SU-DHL-6 (cell line): ENCODE measurements at regions not wholly inside any gene's neighbourhood (a gene's known extent, or its start where the extent isn't known, plus 50 kb on each side); places are given as distances from the start of the nearest gene placed in this dataset.

Experiments used
- H2AFZ ChIP-seq: fragments of 200-600 bp; sonication (generic); 2 replicates; pipeline ENCODE4 v1.6.1; 2014; ENCODE audit warnings: low read depth, mild to moderate bottlenecking, moderate library complexity, mixed read lengths, antibody characterized with exemption, low read length; ENCODE audit not compliant: severe bottlenecking
- H3F3A ChIP-seq: fragments of 200-600 bp; shearing (Covaris generic); 2 replicates; pipeline ENCODE4 v1.6.0; 2016; ENCODE audit warnings: antibody characterized with exemption, mild to moderate bottlenecking; ENCODE audit not compliant: insufficient read depth
- H3K27ac ChIP-seq: fragments of 200-600 bp; sonication (generic); 2 replicates; pipeline ENCODE4 v1.5.1; 2016; ENCODE audit warnings: low read depth, mild to moderate bottlenecking, low read length, moderate library complexity, mixed read lengths
- H3K27me3 ChIP-seq: fragments of 200-600 bp; sonication (generic), shearing (Covaris generic); 2 replicates; pipeline ENCODE4 v1.6.0; 2014; ENCODE audit warnings: mild to moderate bottlenecking, low read length
- H3K36me3 ChIP-seq: fragments of 200-600 bp; sonication (generic); 2 replicates; pipeline ENCODE4 v1.6.1; 2014; ENCODE audit warnings: mild to moderate bottlenecking, low read length, mixed read lengths
- H3K4me2 ChIP-seq: fragments of 300-600, 200-600 bp; shearing (Covaris generic), sonication (generic); 2 replicates; pipeline ENCODE4 v1.6.0; 2014; ENCODE audit warnings: low read length, low read depth, mild to moderate bottlenecking; ENCODE audit not compliant: poor library complexity, severe bottlenecking
- H3K4me3 ChIP-seq: fragments of 200-600 bp; sonication (generic); 2 replicates; pipeline ENCODE4 v1.5.1; 2014; ENCODE audit warnings: antibody characterized with exemption, low read length, mild to moderate bottlenecking, mixed read lengths; ENCODE audit not compliant: insufficient read depth, poor library complexity, severe bottlenecking
- H3K79me2 ChIP-seq: fragments of 200-600 bp; sonication (generic); 2 replicates; pipeline ENCODE4 v1.6.1; 2014; ENCODE audit warnings: mild to moderate bottlenecking, low read length, moderate library complexity; ENCODE audit not compliant: insufficient read depth
- H3K9ac ChIP-seq: fragments of 200-600 bp; sonication (generic); 2 replicates; pipeline ENCODE4 v1.7.0; 2014; ENCODE audit warnings: mild to moderate bottlenecking, low read length
- H3K9me2 ChIP-seq: fragments of 200-600 bp; sonication (generic); replicated peaks from 2 replicates; pipeline ENCODE4 v1.6.1; 2014; ENCODE audit warnings: low read length; ENCODE audit not compliant: insufficient read depth
- H3K9me3 ChIP-seq: fragments of 200-600 bp; sonication (generic); 2 replicates; pipeline ENCODE4 v1.6.1; 2014; ENCODE audit warnings: low read length, mixed read lengths; ENCODE audit not compliant: insufficient read depth
- H4K20me1 ChIP-seq: fragments of 200-600 bp; sonication (generic); 2 replicates; pipeline ENCODE4 v1.6.1; 2014; ENCODE audit warnings: low read depth, mild to moderate bottlenecking, antibody characterized with exemption, low read length, moderate library complexity, mixed read lengths
- EZH2phosphoT487 ChIP-seq: fragments of 200-600 bp; sonication (generic), shearing (Covaris generic); conservative IDR thresholded peaks from 2 replicates; pipeline ENCODE4 v1.6.1; 2018; ENCODE audit warnings: mild to moderate bottlenecking, antibody characterized with exemption, low read length, moderate library complexity, mixed read lengths
- TF ChIP-seq, protein P1 (sequence below): fragments of 200-600 bp; sonication (generic); IDR thresholded peaks from one replicate; pipeline ENCODE4 v1.5.1; 2017; ENCODE audit warnings: antibody characterized with exemption, mild to moderate bottlenecking, low read length, moderate library complexity; ENCODE audit not compliant: insufficient read depth, poor library complexity, severe bottlenecking

DNA sequence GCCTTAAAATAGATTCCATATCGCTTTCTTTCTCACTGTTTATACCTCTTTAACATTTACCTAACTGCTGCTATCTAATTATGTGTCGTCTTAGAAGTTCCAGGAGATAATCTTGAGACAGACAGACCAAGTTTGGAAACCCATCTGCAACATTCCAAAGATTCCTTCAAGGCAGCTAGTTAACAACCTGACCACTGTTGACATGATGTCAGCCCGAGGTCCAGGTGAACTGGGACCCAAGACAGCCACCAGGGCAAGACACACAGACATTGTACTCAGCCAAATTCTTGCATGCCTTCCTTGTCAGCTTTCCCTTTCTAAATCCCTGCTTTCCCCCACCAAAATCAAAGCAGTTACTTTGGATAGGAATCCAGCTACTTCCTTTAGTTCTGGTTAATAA is 1476.5 kb upstream of the PRR20A start:
- no peaks in the 10 kb centered on the region for H4K20me1 ChIP-seq

DNA sequence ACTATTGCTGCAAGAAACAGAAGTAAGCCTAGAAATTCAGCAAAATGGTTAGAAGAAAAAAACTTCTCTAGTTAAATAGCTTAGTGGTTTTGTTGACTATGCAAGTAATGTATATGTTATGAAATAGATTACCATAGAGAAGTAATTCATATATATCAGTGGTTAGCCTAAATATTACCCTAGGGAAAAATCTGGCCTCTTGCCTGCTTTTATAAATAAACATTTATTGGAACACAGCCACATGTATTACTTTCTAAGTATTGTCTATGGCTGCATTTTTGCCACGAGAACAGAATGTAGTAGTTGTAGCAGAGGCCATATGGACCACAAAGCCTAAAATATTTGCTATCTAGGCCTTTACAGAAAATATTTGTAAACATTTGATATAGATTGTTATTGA is 1471.7 kb upstream of the PRR20A start:
- no peaks in the 10 kb centered on the region for H3K9me2 ChIP-seq
- no peaks in the 10 kb centered on the region for H3K36me3 ChIP-seq
- H3K27ac ChIP-seq: no peak overlapping the region
- H3K4me2 ChIP-seq: no peak overlapping the region
- no peaks in the 10 kb centered on the region for H3F3A ChIP-seq
- TF ChIP-seq, protein P1, sequence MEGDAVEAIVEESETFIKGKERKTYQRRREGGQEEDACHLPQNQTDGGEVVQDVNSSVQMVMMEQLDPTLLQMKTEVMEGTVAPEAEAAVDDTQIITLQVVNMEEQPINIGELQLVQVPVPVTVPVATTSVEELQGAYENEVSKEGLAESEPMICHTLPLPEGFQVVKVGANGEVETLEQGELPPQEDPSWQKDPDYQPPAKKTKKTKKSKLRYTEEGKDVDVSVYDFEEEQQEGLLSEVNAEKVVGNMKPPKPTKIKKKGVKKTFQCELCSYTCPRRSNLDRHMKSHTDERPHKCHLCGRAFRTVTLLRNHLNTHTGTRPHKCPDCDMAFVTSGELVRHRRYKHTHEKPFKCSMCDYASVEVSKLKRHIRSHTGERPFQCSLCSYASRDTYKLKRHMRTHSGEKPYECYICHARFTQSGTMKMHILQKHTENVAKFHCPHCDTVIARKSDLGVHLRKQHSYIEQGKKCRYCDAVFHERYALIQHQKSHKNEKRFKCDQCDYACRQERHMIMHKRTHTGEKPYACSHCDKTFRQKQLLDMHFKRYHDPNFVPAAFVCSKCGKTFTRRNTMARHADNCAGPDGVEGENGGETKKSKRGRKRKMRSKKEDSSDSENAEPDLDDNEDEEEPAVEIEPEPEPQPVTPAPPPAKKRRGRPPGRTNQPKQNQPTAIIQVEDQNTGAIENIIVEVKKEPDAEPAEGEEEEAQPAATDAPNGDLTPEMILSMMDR: no peak
- TF ChIP-seq EZH2phosphoT487: no peak
- no peak overlapping the region for H2AFZ ChIP-seq
- no peak overlapping the region for H3K9ac ChIP-seq
- no peaks in the 10 kb centered on the region for H4K20me1 ChIP-seq
- no peak overlapping the region for H3K4me3 ChIP-seq
- H3K9me3 ChIP-seq: no peaks in the 10 kb centered on the region
- H3K79me2 ChIP-seq: no peaks in the 10 kb centered on the region
- no peaks in the 10 kb centered on the region for H3K27me3 ChIP-seq

More for the DNA sequence above, 1476.5 kb upstream of the PRR20A start:
- Histone ChIP-seq H3F3A (no peaks in the 10 kb centered on the region), H3K79me2 (no peaks in the 10 kb centered on the region), H3K9me2 (no peaks in the 10 kb centered on the region; the same call in 1 of the 2 replicates), H3K4me3 (no peak overlapping the region), H2AFZ (no peak overlapping the region), H3K27ac (no peak overlapping the region), H3K4me2 (no peak overlapping the region), H3K27me3 (no peaks in the 10 kb centered on the region), H3K9ac (no peak overlapping the region), H3K36me3 (no peaks in the 10 kb centered on the region), H3K9me3 (no peaks in the 10 kb centered on the region)
- TF ChIP-seq, protein P1: no peak
- no peak for TF ChIP-seq EZH2phosphoT487

DNA sequence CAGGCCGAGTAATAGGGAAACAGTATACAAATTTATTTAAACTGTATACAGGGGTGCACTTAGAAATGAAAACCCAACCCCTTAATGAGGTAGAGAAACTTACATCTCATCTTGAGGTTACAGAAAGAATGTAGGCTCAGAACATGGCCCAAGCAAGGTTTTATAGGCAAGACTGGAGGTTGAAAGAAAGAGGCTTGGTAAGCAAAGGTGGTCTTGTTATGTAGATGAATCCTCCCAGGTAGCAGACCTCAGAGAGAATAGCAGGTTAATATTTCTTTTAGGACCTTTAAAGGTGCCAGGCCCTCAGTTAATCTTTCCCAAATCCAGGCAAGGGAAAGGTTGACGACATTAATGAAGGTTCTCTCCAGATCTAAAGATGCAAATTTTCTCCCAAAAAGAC is 1466.8 kb upstream of the PRR20A start:
- TF ChIP-seq EZH2phosphoT487: no peak
- TF ChIP-seq, protein P1: no peak
- Histone ChIP-seq H3K36me3 (no peaks in the 10 kb centered on the region), H3K27ac (no peak overlapping the region), H3K9me2 (no peaks in the 10 kb centered on the region), H3K4me2 (no peak overlapping the region), H3K9me3 (no peaks in the 10 kb centered on the region), H3K27me3 (no peaks in the 10 kb centered on the region), H2AFZ (no peak overlapping the region), H4K20me1 (no peaks in the 10 kb centered on the region), H3F3A (no peaks in the 10 kb centered on the region), H3K79me2 (no peaks in the 10 kb centered on the region), H3K9ac (no peak overlapping the region), H3K4me3 (no peak overlapping the region)
